GM21619 (cell line): ENCODE measurements at regions not wholly inside any gene's neighbourhood (a gene's known extent, or its start where the extent isn't known, plus 50 kb on each side); places are given as distances from the start of the nearest gene placed in this dataset.
"Not testable (repeated sequence)": the region's sequence is repeated elsewhere in the genome, so short reads cannot be mapped to it uniquely, and the experiment has no call there.

ENCODE experiments used
- ATAC-seq: cut with Tn5 transposase; IDR thresholded peaks from one replicate; pipeline ENCODE4 v1.9.1; 2021; ENCODE audit not compliant: unreplicated experiment

GRCh38 chr7:16369855-16370254 lies 51.5 kb downstream of the CRPPA start:
- no peak for ATAC-seq

DNA sequence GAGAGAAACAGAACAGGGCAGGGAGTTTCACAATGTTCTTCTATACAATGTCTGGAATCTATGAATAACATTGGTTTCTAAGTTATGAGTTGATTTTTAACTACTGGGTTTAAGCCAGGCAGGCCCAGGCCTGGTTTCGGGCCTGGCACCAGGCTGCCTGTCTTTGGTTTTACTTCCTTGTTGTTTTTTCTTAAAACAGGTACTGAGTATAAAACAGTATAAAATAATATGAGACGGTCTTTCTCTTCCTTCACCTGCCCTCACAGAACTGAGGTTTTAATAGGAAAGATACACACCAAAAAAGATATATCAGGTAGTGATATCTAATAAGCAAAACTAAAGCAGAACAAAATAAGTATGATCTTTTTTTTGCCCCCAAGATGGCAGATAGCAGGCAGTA lies 52.0 kb downstream of the CRPPA start:
- ATAC-seq, result not testable (repeated sequence)

GRCh38 chr7:16368885-16369284 lies 52.5 kb downstream of the CRPPA start:
- ATAC-seq, result no peak

GRCh38 chr7:16367115-16367514 lies 54.2 kb downstream of the CRPPA start:
- ATAC-seq, result no peak

GRCh38 chr7:16365952-16366351 lies 55.4 kb downstream of the CRPPA start:
- ATAC-seq, result no peak

- no peak for ATAC-seq
Measured at GRCh38 chr7:16365177-16365576, 56.2 kb downstream of the CRPPA start.

- no peak for ATAC-seq
Measured at GRCh38 chr7:16359216-16359615, 62.1 kb downstream of the CRPPA start.

DNA sequence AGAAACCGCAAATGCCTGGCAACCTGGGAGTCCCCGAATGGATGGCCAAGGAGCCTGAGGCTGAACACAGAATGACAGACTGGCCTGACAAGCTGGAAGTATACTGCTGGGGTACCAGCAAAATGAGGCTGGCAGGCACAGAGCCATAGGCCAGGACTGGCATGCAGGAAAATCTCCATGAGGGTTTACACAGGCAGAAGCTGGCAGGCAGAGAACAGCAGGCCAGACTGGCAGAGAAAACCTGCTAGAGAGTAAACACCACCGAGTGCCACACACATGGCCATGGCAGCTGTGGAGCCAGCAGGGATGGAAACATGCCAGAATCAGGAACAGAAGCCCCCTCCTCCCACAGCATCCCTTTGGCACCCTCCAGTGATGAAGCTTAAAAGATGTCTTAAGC lies 63.4 kb downstream of the CRPPA start:
- no peak for ATAC-seq

DNA sequence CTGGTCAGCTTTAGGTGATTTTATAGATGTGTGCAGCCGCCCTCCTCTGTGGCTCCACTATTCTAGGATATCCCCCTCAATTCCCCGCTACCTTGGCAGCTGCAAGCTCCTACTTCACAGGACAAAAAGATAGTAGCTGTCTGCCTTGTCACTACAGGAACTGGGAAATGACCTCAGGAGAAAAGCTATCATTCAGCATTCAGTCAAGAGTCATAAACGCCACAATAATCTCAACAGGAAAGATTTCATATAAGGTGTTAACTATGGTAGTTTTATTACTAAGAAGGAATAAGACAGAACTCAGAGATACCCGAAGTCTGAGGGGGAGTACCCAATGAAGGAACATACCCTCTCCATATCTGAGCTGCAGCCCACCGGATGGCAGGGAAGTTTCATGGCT lies 63.9 kb downstream of the CRPPA start:
- no peak for ATAC-seq

DNA sequence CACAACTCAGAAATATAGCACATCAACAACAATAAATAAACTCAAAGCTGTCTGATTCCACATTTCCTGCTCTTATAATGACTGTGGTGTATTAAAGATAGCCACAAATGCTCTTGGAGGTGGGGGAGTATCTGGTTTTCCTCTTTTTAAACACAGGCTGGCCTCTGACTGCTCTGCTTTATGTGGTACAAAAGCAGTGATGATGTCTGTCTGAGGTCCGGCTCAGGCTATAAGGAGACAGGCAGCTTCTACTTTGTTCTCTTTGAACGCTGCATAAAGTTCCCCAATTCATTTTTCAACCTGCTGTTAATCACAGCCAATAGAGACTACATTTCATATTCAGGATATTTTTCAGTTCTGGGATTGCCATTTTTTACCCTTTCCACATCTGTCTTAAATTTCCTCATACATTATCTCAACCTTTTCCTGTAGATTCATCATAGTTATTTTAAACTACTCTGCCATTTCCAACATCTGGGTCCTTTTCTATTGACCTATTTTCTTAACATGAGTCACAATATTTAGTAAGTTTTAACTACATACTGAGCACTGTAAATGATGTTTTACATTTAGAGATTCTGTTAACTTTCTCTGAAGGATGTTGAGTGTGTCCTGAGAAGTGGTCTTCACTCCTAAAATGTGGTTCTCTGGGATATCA lies 64.9 kb downstream of the CRPPA start:
- ATAC-seq, result no peak

DNA sequence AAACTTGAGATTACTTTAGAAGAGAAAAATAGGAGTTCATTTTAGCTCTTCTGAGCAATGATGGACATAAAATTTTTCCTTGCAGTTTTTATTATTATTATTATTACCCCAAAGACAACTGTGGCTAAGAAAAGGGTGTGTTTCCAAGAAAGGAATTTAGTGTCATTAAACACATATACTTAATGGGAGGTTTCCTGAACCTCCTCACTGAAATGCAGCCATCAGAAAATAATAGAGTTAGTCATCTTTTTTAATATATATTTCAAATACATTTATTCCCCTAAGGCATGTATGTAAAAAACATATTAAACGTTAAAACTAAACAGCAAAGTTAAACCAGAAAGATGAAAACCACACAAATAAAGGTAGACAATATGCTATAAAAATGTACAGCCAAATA lies 66.8 kb downstream of the CRPPA start:
- no peak for ATAC-seq

- ATAC-seq, result no peak
Measured at GRCh38 chr7:16353226-16353625, 68.1 kb downstream of the CRPPA start.

DNA sequence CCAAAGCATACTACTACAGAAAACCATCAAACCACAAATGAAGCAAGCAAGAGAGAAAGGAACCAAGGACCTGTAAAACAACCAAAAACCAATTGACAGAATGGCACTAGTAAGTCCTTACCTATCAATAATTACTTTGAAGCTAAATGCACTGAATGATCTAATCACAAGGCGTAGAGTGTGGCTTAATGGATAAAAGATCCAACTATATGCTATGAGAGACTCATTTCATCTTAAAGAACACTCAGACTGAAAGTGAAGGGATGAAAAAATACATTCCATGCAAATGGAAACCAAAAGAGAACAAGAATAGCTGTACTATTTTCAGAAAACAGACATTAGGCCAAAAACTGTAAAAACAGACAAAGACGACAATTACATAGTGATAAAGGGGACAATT lies 70.7 kb downstream of the CRPPA start:
- peak; percentile 68 for ATAC-seq

DNA sequence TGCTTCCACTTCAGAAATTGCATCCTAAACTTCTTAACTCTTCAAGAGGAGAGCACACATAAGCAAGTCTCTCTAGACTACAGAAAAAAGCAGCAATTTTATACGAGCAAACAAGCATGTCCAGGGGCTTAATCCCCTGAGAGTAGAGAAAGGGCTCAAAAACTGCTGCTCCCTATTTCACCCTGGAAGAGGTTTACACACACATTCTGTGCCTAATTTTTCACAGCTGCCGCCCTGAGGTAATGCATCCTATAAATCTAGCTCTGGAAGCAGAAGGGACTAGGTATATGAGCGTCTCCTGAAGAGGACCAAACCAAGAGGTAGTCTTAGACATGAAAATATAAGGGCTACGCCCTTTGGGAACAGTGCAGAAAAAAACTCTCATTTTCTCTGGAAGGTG lies 73.1 kb downstream of the CRPPA start:
- ATAC-seq, result no peak

DNA sequence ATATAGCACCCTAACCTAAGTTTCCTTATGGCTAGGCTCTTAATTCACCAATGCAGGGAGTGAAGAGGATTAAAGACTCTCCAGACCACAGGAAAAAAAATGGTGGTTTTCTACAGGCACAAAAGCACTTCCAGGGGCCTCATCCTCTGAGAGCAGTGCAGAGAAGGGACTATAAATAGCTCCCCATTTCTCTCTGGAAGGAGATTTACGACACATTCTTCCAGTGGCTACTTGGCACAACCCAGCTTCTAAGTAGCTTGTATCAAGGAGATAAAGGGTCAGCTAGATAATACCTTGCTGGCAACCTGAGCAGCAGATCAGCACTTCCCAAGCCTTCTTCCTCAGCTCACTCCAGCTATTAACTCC lies 73.5 kb downstream of the CRPPA start:
- ATAC-seq, result no peak

- no peak for ATAC-seq
Measured at GRCh38 chr7:16347066-16347826, 74.1 kb downstream of the CRPPA start.

GRCh38 chr7:16345979-16346958 lies 75.1 kb downstream of the CRPPA start:
- ATAC-seq, result peak; percentile 68

DNA sequence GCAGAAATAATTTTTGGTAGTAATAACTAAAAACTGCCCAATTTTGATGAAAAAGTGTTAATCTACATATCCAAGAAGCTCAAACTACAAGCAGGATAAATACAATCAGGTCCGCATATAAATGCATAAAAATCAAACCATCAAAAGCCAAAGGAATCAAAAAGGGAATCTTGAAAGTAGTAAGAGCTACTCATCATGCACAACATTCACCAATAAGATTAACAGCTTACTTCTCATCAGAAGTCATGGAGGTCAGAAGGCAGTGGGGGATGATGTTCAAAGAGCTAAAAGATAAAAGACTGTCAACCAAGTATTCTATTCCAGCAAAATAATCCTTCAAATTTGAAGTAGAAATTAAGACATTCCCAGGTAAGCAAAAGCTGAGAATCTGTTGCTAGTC lies 76.4 kb downstream of the CRPPA start:
- no peak for ATAC-seq

DNA sequence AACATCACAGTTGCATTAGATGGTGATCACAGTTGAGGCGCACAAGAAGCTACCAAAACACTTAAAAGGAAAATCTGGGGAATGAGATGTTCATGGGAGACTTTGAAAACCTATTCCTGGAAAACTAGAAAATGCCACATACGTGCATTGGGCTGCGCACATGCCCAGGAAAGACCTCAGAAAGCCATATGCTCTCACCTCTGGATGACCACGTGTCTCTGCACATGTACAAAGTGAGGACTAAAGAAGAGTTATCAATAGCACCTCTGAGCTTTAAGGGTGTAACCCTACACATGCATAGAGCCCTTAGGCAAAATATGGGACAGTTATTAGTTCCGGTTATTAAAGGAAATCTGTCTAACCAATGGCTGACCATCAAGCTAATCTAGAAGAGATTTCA lies 77.7 kb downstream of the CRPPA start:
- no peak for ATAC-seq

GRCh38 chr7:16338065-16338464 lies 83.3 kb downstream of the CRPPA start:
- ATAC-seq, result no peak

- no peak for ATAC-seq
Measured at GRCh38 chr7:16326106-16326505, 95.2 kb downstream of the CRPPA start.

GRCh38 chr7:16323313-16323712 lies 98.0 kb downstream of the CRPPA start:
- ATAC-seq, result no peak
